Liver (tissue), 8 donors: ENCODE measurements at regions not wholly inside any gene's neighbourhood (a gene's known extent, or its start where the extent isn't known, plus 50 kb on each side); places are given as distances from the start of the nearest gene placed in this dataset.

Experiments used
- DNase-seq: peaks from one replicate; pipeline ENCODE4 v3.0.0-alpha.2; 2017; ENCODE audit warnings: low spot score
- H3K27ac ChIP-seq, 2 donors: one replicate each; pipeline ENCODE4 v1.7.0; 2013; ENCODE audit warnings: inconsistent platforms in 2 of 2, low read length in 2 of 2, control low read depth in 1 of 2, low read depth in 1 of 2, mild to moderate bottlenecking in 1 of 2
- H3K27me3 ChIP-seq, 4 donors: one replicate each; pipeline versions ENCODE4 v1.6.1 to v1.7.0; 2013; ENCODE audit warnings: low read length in 3 of 4, inconsistent platforms in 1 of 4, mild to moderate bottlenecking in 1 of 4, moderate library complexity in 1 of 4; ENCODE audit not compliant: control insufficient read depth in 4 of 4, insufficient read depth in 4 of 4
- H3K36me3 ChIP-seq, 4 donors: one replicate each; pipeline versions ENCODE4 v1.6.1 to v1.7.0; 2013; ENCODE audit warnings: low read length in 3 of 4, mild to moderate bottlenecking in 3 of 4, low read depth in 1 of 4, moderate library complexity in 1 of 4; ENCODE audit not compliant: control insufficient read depth in 4 of 4, insufficient read depth in 3 of 4
- H3K4me1 ChIP-seq, 4 donors: one replicate each; pipeline versions ENCODE4 v1.6.1 to v1.7.0; 2013; ENCODE audit warnings: low read length in 3 of 4, mild to moderate bottlenecking in 3 of 4, moderate library complexity in 1 of 4; ENCODE audit not compliant: control insufficient read depth in 4 of 4, insufficient read depth in 4 of 4
- H3K4me3 ChIP-seq, 3 donors: one replicate each; pipeline versions ENCODE4 v1.6.1 to v1.7.0; 2013; ENCODE audit warnings: low read length in 3 of 3, control low read depth in 1 of 3, low read depth in 1 of 3, mild to moderate bottlenecking in 1 of 3
- H3K9ac ChIP-seq, 2 donors: one replicate each; pipeline ENCODE4 v1.7.0; 2013; ENCODE audit warnings: low read length in 2 of 2, mild to moderate bottlenecking in 2 of 2, moderate library complexity in 2 of 2, control low read depth in 1 of 2, low read depth in 1 of 2
- H3K9me3 ChIP-seq, 4 donors: one replicate each; pipeline versions ENCODE4 v1.6.1 to v1.7.0; 2013; ENCODE audit warnings: low read length in 3 of 4; ENCODE audit not compliant: control insufficient read depth in 4 of 4
- EGR1 ChIP-seq, 2 donors: IDR thresholded peaks; 2 replicates each; pipeline ENCODE4 v1.6.1; 2016 to 2018; ENCODE audit warnings: antibody characterized with exemption in 2 of 2, low read depth in 2 of 2
- FOXA1 ChIP-seq: IDR thresholded peaks from 2 replicates; pipeline ENCODE4 v1.6.1; 2016; ENCODE audit warnings: antibody characterized with exemption
- FOXA2 ChIP-seq: IDR thresholded peaks from 2 replicates; pipeline ENCODE4 v1.6.1; 2016; ENCODE audit warnings: antibody characterized with exemption
- GABPA ChIP-seq, 2 donors: IDR thresholded peaks in 1 of 2; conservative IDR thresholded peaks in 1 of 2; 2 replicates each; pipeline ENCODE4 v1.6.1; 2016; ENCODE audit warnings: antibody characterized with exemption in 2 of 2, mild to moderate bottlenecking in 1 of 2, moderate library complexity in 1 of 2
- HNF4A ChIP-seq, 2 donors: conservative IDR thresholded peaks; 2 replicates each; pipeline ENCODE4 v1.6.1; 2016; ENCODE audit warnings: antibody characterized with exemption in 2 of 2, mild to moderate bottlenecking in 2 of 2
- HNF4G ChIP-seq: IDR thresholded peaks from 2 replicates; pipeline ENCODE4 v1.6.1; 2016; ENCODE audit warnings: antibody characterized with exemption
- JUND ChIP-seq, 2 donors: IDR thresholded peaks; 2 replicates each; pipeline ENCODE4 v1.6.1; 2016; ENCODE audit warnings: antibody characterized with exemption in 2 of 2
- NR2F2 ChIP-seq: IDR thresholded peaks from 2 replicates; pipeline ENCODE4 v1.6.1; 2016; ENCODE audit warnings: antibody characterized with exemption
- RAD21 ChIP-seq, 2 donors: IDR thresholded peaks; 2 replicates each; pipeline ENCODE4 v1.6.1; 2016; ENCODE audit warnings: antibody characterized with exemption in 2 of 2, mild to moderate bottlenecking in 2 of 2
- RXRA ChIP-seq, 2 donors: IDR thresholded peaks; 2 replicates each; pipeline ENCODE4 v1.6.1; 2017 to 2018; ENCODE audit warnings: antibody characterized with exemption in 2 of 2, mild to moderate bottlenecking in 1 of 2
- SP1 ChIP-seq: IDR thresholded peaks from 2 replicates; pipeline ENCODE4 v1.6.1; 2018; ENCODE audit warnings: antibody characterized with exemption, mild to moderate bottlenecking
- TAF1 ChIP-seq: conservative IDR thresholded peaks from 2 replicates; pipeline ENCODE4 v1.6.1; 2016; ENCODE audit warnings: antibody characterized with exemption, mild to moderate bottlenecking
- YY1 ChIP-seq: IDR thresholded peaks from 2 replicates; pipeline ENCODE4 v1.6.1; 2016; ENCODE audit warnings: antibody characterized with exemption, mild to moderate bottlenecking
- WGBS: extraction: QIAGEN DNeasy Blood & Tissue Kit; methylation state at CpG from one replicate; pipeline ENCODE4 v1.1.7; 2013; 5-methylcytosine and 5-hydroxymethylcytosine counted together
- TF ChIP-seq, protein P1 (sequence below): fragments of 150-350 bp; IDR thresholded peaks from 2 replicates; pipeline ENCODE4 v1.5.1; 2017; ENCODE audit warnings: improper control_type of control experiment, low read depth, low read length; ENCODE audit not compliant: missing input control
- TF ChIP-seq, protein P2 (sequence below): IDR thresholded peaks from 2 replicates; pipeline ENCODE4 v1.6.1; 2016; ENCODE audit warnings: antibody characterized with exemption
- TF ChIP-seq, protein P3 (sequence below): IDR thresholded peaks from 2 replicates; pipeline ENCODE4 v1.6.1; 2016; ENCODE audit warnings: antibody characterized with exemption
- TF ChIP-seq, protein P4 (sequence below): IDR thresholded peaks from 2 replicates; pipeline ENCODE4 v1.6.1; 2016; ENCODE audit warnings: antibody characterized with exemption, mild to moderate bottlenecking
- TF ChIP-seq, protein P5 (sequence below): IDR thresholded peaks from 2 replicates; pipeline ENCODE4 v1.6.1; 2016; ENCODE audit warnings: antibody characterized with exemption
- donor health status: healthy.
- donor health status: healthy.
- donor health status: healthy.
- donor health status: healthy.
- donor health status: healthy.

DNA sequence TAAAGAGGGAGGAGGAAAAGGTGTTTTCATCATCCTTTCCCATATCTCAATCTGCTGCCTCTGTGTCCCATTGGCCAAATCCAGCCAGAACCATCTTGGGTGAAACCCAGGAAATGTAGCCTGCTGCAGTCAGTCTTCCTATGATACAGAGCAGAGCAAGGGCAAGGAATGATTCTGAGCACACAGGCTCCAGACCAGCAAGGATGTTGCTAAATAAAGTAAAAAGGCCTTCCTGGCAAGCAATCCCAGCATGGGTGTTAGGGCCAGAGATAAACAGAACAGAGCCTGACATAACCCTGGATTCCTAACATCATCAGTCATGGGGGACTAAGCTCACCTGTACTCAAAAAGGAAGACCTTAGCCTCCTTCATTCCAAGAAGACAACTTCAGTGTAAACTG lies 90.7 kb upstream of the AGTR1 start:
- Histone ChIP-seq H3K4me3 (no peak overlapping the region), H3K4me1 (peaks cover 2 to 19% (median 12%) of the 10 kb centered on the region in 4 donors), H3K27me3 (no peaks in the 10 kb centered on the region), H3K9me3 (no peaks in the 10 kb centered on the region), H3K27ac (no peak overlapping the region), H3K36me3 (no peaks in the 10 kb centered on the region), H3K9ac (no peak overlapping the region)
- TF ChIP-seq RXRA (IDR thresholded peaks at IDR 0.05) (peak in 1 of 2 donors; percentile 28), HNF4A (conservative IDR thresholded peaks at IDR 0.05) (no peak), FOXA2 (no peak), NR2F2 (peak; percentile 43), TAF1 (no peak), HNF4G (no peak), FOXA1 (no peak), JUND (IDR thresholded peaks at IDR 0.05) (peak in 1 of 2 donors; percentile 34), GABPA (IDR thresholded peaks at IDR 0.05 in 1 of 2, conservative IDR thresholded peaks at IDR 0.05 in 1 of 2) (no peak)
- TF ChIP-seq, protein P1, sequence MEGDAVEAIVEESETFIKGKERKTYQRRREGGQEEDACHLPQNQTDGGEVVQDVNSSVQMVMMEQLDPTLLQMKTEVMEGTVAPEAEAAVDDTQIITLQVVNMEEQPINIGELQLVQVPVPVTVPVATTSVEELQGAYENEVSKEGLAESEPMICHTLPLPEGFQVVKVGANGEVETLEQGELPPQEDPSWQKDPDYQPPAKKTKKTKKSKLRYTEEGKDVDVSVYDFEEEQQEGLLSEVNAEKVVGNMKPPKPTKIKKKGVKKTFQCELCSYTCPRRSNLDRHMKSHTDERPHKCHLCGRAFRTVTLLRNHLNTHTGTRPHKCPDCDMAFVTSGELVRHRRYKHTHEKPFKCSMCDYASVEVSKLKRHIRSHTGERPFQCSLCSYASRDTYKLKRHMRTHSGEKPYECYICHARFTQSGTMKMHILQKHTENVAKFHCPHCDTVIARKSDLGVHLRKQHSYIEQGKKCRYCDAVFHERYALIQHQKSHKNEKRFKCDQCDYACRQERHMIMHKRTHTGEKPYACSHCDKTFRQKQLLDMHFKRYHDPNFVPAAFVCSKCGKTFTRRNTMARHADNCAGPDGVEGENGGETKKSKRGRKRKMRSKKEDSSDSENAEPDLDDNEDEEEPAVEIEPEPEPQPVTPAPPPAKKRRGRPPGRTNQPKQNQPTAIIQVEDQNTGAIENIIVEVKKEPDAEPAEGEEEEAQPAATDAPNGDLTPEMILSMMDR = no peak
- TF ChIP-seq, protein P2, sequence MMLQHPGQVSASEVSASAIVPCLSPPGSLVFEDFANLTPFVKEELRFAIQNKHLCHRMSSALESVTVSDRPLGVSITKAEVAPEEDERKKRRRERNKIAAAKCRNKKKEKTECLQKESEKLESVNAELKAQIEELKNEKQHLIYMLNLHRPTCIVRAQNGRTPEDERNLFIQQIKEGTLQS = no peak
- TF ChIP-seq, protein P3, sequence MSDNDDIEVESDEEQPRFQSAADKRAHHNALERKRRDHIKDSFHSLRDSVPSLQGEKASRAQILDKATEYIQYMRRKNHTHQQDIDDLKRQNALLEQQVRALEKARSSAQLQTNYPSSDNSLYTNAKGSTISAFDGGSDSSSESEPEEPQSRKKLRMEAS = peak; percentile 20
- DNase-seq = no peak

DNA sequence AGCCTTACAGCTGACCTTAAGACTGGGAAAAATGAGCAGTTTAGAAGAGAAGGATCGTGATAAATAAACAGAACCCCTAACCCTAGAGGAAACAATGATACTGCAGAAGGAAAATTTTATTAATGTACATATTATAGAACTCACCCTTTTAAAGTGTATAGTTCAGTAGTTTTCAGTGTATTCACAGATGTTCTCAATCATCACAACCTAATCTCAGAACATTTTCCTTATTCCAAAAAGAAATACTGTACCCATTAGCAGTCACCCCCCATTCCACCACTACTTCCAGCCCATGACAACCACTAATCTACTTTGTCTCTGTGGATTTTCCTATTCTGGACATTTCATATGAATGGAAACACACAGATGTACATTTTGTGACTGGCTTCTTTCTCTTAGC lies 90.2 kb upstream of the AGTR1 start:
- Histone ChIP-seq H3K27me3 (no peaks in the 10 kb centered on the region), H3K4me1 (peaks cover 2 to 16% (median 11%) of the 10 kb centered on the region in 4 donors), H3K36me3 (no peaks in the 10 kb centered on the region), H3K4me3 (no peak overlapping the region), H3K9ac (no peak overlapping the region), H3K27ac (no peak overlapping the region), H3K9me3 (no peaks in the 10 kb centered on the region)
- TF ChIP-seq JUND (IDR thresholded peaks at IDR 0.05) (no peak), FOXA2 (no peak), YY1 (no peak), RAD21 (IDR thresholded peaks at IDR 0.05) (no peak), SP1 (no peak), NR2F2 (no peak), EGR1 (IDR thresholded peaks at IDR 0.05; ENCODE audit: low read depth in 2 of 2) (no peak), TAF1 (no peak), HNF4A (conservative IDR thresholded peaks at IDR 0.05) (no peak), HNF4G (no peak), GABPA (IDR thresholded peaks at IDR 0.05 in 1 of 2, conservative IDR thresholded peaks at IDR 0.05 in 1 of 2) (no peak)
- TF ChIP-seq, protein P4, sequence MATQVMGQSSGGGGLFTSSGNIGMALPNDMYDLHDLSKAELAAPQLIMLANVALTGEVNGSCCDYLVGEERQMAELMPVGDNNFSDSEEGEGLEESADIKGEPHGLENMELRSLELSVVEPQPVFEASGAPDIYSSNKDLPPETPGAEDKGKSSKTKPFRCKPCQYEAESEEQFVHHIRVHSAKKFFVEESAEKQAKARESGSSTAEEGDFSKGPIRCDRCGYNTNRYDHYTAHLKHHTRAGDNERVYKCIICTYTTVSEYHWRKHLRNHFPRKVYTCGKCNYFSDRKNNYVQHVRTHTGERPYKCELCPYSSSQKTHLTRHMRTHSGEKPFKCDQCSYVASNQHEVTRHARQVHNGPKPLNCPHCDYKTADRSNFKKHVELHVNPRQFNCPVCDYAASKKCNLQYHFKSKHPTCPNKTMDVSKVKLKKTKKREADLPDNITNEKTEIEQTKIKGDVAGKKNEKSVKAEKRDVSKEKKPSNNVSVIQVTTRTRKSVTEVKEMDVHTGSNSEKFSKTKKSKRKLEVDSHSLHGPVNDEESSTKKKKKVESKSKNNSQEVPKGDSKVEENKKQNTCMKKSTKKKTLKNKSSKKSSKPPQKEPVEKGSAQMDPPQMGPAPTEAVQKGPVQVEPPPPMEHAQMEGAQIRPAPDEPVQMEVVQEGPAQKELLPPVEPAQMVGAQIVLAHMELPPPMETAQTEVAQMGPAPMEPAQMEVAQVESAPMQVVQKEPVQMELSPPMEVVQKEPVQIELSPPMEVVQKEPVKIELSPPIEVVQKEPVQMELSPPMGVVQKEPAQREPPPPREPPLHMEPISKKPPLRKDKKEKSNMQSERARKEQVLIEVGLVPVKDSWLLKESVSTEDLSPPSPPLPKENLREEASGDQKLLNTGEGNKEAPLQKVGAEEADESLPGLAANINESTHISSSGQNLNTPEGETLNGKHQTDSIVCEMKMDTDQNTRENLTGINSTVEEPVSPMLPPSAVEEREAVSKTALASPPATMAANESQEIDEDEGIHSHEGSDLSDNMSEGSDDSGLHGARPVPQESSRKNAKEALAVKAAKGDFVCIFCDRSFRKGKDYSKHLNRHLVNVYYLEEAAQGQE = no peak
- TF ChIP-seq, protein P1 = no peak
- TF ChIP-seq, protein P3 = no peak
- TF ChIP-seq, protein P5, sequence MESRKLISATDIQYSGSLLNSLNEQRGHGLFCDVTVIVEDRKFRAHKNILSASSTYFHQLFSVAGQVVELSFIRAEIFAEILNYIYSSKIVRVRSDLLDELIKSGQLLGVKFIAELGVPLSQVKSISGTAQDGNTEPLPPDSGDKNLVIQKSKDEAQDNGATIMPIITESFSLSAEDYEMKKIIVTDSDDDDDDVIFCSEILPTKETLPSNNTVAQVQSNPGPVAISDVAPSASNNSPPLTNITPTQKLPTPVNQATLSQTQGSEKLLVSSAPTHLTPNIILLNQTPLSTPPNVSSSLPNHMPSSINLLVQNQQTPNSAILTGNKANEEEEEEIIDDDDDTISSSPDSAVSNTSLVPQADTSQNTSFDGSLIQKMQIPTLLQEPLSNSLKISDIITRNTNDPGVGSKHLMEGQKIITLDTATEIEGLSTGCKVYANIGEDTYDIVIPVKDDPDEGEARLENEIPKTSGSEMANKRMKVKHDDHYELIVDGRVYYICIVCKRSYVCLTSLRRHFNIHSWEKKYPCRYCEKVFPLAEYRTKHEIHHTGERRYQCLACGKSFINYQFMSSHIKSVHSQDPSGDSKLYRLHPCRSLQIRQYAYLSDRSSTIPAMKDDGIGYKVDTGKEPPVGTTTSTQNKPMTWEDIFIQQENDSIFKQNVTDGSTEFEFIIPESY = no peak
- TF ChIP-seq, protein P2 = no peak
- DNase-seq = no peak
- WGBS = 77% methylated on average over 1 of the region's 1 CpG
